H1 (cell line): ENCODE measurements at regions not wholly inside any gene's neighbourhood (a gene's known extent, or its start where the extent isn't known, plus 50 kb on each side); places are given as distances from the start of the nearest gene placed in this dataset.

ENCODE experiments used
- CTCF ChIA-PET: fragments of 300-600 bp; sonication (Branson Sonifier 250); formaldehyde crosslinking; loops from one replicate; lab custom pipeline; 2021; ENCODE audit not compliant: partially characterized antibody; lab: Charles Lee
- POLR2A ChIA-PET: fragments of 300-600 bp; sonication (Branson Sonifier 250); formaldehyde crosslinking; loops from one replicate; lab custom pipeline; 2021; ENCODE audit warnings: inconsistent platforms; ENCODE audit not compliant: partially characterized antibody; lab: Charles Lee
- DNase-seq, 2 experiments: peaks; one replicate each; pipeline versions ENCODE4 v3.0.0 to v3.0.0-alpha.2; 2010 to 2022; ENCODE audit warnings: low spot score in 2 of 2, low read depth in 1 of 2, mixed read lengths in 1 of 2
- FAIRE-seq: peaks from 2 replicates; lab custom pipeline; 2011; peaks lifted over from hg19 to GRCh38; lab: Jason Lieb, UNC
- H2AFZ ChIP-seq: 2 replicates; pipeline ENCODE4 v1.8.1; 2012; ENCODE audit warnings: low read length, inconsistent platforms
- H2AK5ac ChIP-seq: 2 replicates; pipeline ENCODE4 v1.6.1; 2013; ENCODE audit warnings: low read depth, low read length
- H2BK120ac ChIP-seq: replicated peaks from 2 replicates; pipeline ENCODE3; 2013; ENCODE audit warnings: low read depth, low read length, inconsistent platforms
- H2BK12ac ChIP-seq: 2 replicates; pipeline ENCODE4 v1.6.1; 2013; ENCODE audit warnings: low read depth, low read length
- H2BK15ac ChIP-seq: 2 replicates; pipeline ENCODE4 v1.6.1; 2013; ENCODE audit warnings: low read length
- H2BK20ac ChIP-seq: 2 replicates; pipeline ENCODE4 v1.6.1; 2013; ENCODE audit warnings: low read length
- H2BK5ac ChIP-seq: 2 replicates; pipeline ENCODE4 v1.6.1; 2013; ENCODE audit warnings: low read depth, low read length
- H3K14ac ChIP-seq: 2 replicates; pipeline ENCODE4 v1.6.1; 2013; ENCODE audit warnings: inconsistent platforms; ENCODE audit not compliant: insufficient read length
- H3K18ac ChIP-seq: 2 replicates; pipeline ENCODE4 v1.6.1; 2013; ENCODE audit warnings: low read length; ENCODE audit errors: extremely low read depth
- H3K23ac ChIP-seq: 2 replicates; pipeline ENCODE4 v1.6.1; 2013; ENCODE audit warnings: inconsistent platforms; ENCODE audit not compliant: insufficient read length
- H3K23me2 ChIP-seq: 2 replicates; pipeline ENCODE4 v1.6.1; 2013; ENCODE audit warnings: low read depth, low read length
- H3K27ac ChIP-seq: 2 replicates; pipeline ENCODE4 v1.6.1; 2011; ENCODE audit warnings: low read depth, low read length, inconsistent platforms
- H3K27me3 ChIP-seq, 4 experiments: replicated peaks in 1 of 4; 1 replicate in 1 of 4; 2 replicates in 3 of 4; pipeline versions ENCODE4 v1.6.1 to v1.8.1; 2011 to 2013; ENCODE audit warnings: low read length in 3 of 4, mild to moderate bottlenecking in 3 of 4, inconsistent platforms in 2 of 4, mixed read lengths in 2 of 4, moderate library complexity in 1 of 4; ENCODE audit not compliant: control insufficient read depth in 3 of 4, insufficient read depth in 3 of 4; ENCODE audit errors: extremely low read depth in 1 of 4
- H3K36me3 ChIP-seq, 4 experiments: 2 replicates each; pipeline versions ENCODE4 v1.6.1 to v1.8.1; 2011 to 2013; ENCODE audit warnings: mild to moderate bottlenecking in 4 of 4, low read length in 3 of 4, moderate library complexity in 2 of 4, control low read depth in 1 of 4, inconsistent platforms in 1 of 4; ENCODE audit not compliant: insufficient read depth in 4 of 4, control insufficient read depth in 2 of 4
- H3K4ac ChIP-seq: replicated peaks from 2 replicates; pipeline ENCODE3; 2013; ENCODE audit warnings: low read length, low read depth, mixed read lengths, inconsistent platforms; ENCODE audit not compliant: insufficient read length
- H3K4me1 ChIP-seq, 4 experiments: replicated peaks in 1 of 4; 1 replicate in 1 of 4; 2 replicates in 3 of 4; pipeline versions ENCODE4 v1.6.1 to v1.8.1; 2011 to 2013; ENCODE audit warnings: low read length in 3 of 4, inconsistent platforms in 2 of 4, mixed read lengths in 1 of 4; ENCODE audit not compliant: insufficient read depth in 4 of 4, control insufficient read depth in 3 of 4
- H3K4me2 ChIP-seq, 2 experiments: 2 replicates each; pipeline versions ENCODE4 v1.6.1 to v1.8.1; 2011 to 2013; ENCODE audit warnings: low read depth in 2 of 2, low read length in 2 of 2, control low read depth in 1 of 2, inconsistent platforms in 1 of 2, mild to moderate bottlenecking in 1 of 2; ENCODE audit not compliant: insufficient read depth in 1 of 2
- H3K4me3 ChIP-seq, 4 experiments: fragments of 200-600, 300-600 bp in 1 of 4; sonication (generic), shearing (Covaris generic), sonication (Bioruptor Twin) in 1 of 4; 2 replicates each; pipeline versions ENCODE4 v1.5.1 to v1.8.1; 2011 to 2016; ENCODE audit warnings: low read length in 4 of 4, low read depth in 3 of 4, control low read depth in 2 of 4, inconsistent platforms in 2 of 4, mild to moderate bottlenecking in 2 of 4, mixed read lengths in 1 of 4, moderate library complexity in 1 of 4; ENCODE audit not compliant: insufficient read depth in 2 of 4; ENCODE audit errors: extremely low read depth in 1 of 4
- H3K56ac ChIP-seq: replicated peaks from 2 replicates; pipeline ENCODE3; 2013; ENCODE audit warnings: low read depth, mild to moderate bottlenecking, mixed read lengths, low read length, inconsistent platforms; ENCODE audit not compliant: insufficient read length
- H3K79me1 ChIP-seq: 2 replicates; pipeline ENCODE4 v1.6.1; 2013; ENCODE audit warnings: low read depth, low read length, control low read depth
- H3K79me2 ChIP-seq, 2 experiments: 2 replicates each; pipeline versions ENCODE4 v1.6.1 to v1.8.1; 2012 to 2013; ENCODE audit warnings: low read length in 2 of 2, mild to moderate bottlenecking in 2 of 2, inconsistent platforms in 1 of 2; ENCODE audit not compliant: insufficient read depth in 2 of 2, control insufficient read depth in 1 of 2
- H3K9ac ChIP-seq, 4 experiments: replicated peaks in 1 of 4; 1 replicate in 1 of 4; 2 replicates in 3 of 4; pipeline versions ENCODE4 v1.6.1 to v1.8.1; 2011 to 2013; ENCODE audit warnings: low read depth in 3 of 4, low read length in 3 of 4, control low read depth in 2 of 4, mild to moderate bottlenecking in 2 of 4, moderate library complexity in 2 of 4, inconsistent platforms in 1 of 4; ENCODE audit errors: extremely low read depth in 1 of 4
- H3K9me3 ChIP-seq, 2 experiments: 2 replicates each; pipeline versions ENCODE4 v1.6.1 to v1.8.1; 2012 to 2013; ENCODE audit warnings: mild to moderate bottlenecking in 2 of 2, moderate library complexity in 2 of 2, control low read depth in 1 of 2, inconsistent platforms in 1 of 2, low read depth in 1 of 2, low read length in 1 of 2, mixed read lengths in 1 of 2; ENCODE audit not compliant: insufficient read depth in 2 of 2
- H4K20me1 ChIP-seq, 2 experiments: replicated peaks in 1 of 2; 2 replicates each; pipeline versions ENCODE3 to v1.8.1; 2011 to 2013; ENCODE audit warnings: inconsistent platforms in 2 of 2, low read length in 2 of 2, mild to moderate bottlenecking in 1 of 2; ENCODE audit not compliant: insufficient read depth in 2 of 2, control insufficient read depth in 1 of 2
- H4K5ac ChIP-seq: 2 replicates; pipeline ENCODE4 v1.6.1; 2013; ENCODE audit warnings: low read length, low read depth, mixed read lengths, inconsistent platforms; ENCODE audit not compliant: insufficient read length
- H4K8ac ChIP-seq: 2 replicates; pipeline ENCODE4 v1.8.0; 2013; ENCODE audit warnings: mild to moderate bottlenecking, moderate library complexity, low read length, inconsistent platforms; ENCODE audit not compliant: insufficient read depth; ENCODE audit errors: extremely low read depth
- H4K91ac ChIP-seq: replicated peaks from 2 replicates; pipeline ENCODE3; 2013; ENCODE audit warnings: low read length, mixed read lengths, inconsistent platforms; ENCODE audit not compliant: insufficient read length
- BACH1 ChIP-seq: IDR thresholded peaks from 2 replicates; pipeline ENCODE4 v1.6.1; 2012; ENCODE audit warnings: low read length, improper control_type of control experiment
- CTCF ChIP-seq, 3 experiments: IDR thresholded peaks; 1 replicate in 2 of 3; 2 replicates in 1 of 3; pipeline versions ENCODE4 v1.5.1 to v1.6.1; 2011; ENCODE audit warnings: low read length in 3 of 3, mild to moderate bottlenecking in 3 of 3, inconsistent platforms in 2 of 3, low read depth in 1 of 3, moderate library complexity in 1 of 3; ENCODE audit not compliant: insufficient read depth in 1 of 3; ENCODE audit errors: control extremely low read depth in 1 of 3
- HDAC2 ChIP-seq, 2 experiments: fragments of 300-600 bp in 1 of 2; sonication (generic) in 1 of 2; IDR thresholded peaks; 2 replicates each; pipeline ENCODE4 v1.6.1; 2011 to 2012; ENCODE audit warnings: low read depth in 2 of 2, low read length in 2 of 2, mild to moderate bottlenecking in 2 of 2, moderate library complexity in 2 of 2, borderline replicate concordance in 1 of 2, inconsistent platforms in 1 of 2
- NANOG ChIP-seq: IDR thresholded peaks from 2 replicates; pipeline ENCODE4 v1.6.1; 2011; ENCODE audit warnings: low read length, low read depth, mild to moderate bottlenecking, inconsistent platforms; ENCODE audit not compliant: insufficient read depth, poor library complexity, severe bottlenecking
- SAP30 ChIP-seq: fragments of 300-600 bp; sonication (generic); IDR thresholded peaks from 2 replicates; pipeline ENCODE4 v1.7.1; 2012; ENCODE audit warnings: low read length, moderate library complexity, mild to moderate bottlenecking, inconsistent platforms; ENCODE audit not compliant: insufficient read depth, insufficient replicate concordance
- SUZ12 ChIP-seq: fragments of 200-600 bp; sonication (generic); IDR thresholded peaks from 2 replicates; pipeline ENCODE4 v1.6.1; 2012; ENCODE audit warnings: mild to moderate bottlenecking, inconsistent platforms, low read length, moderate library complexity, mixed read lengths
- TEAD4 ChIP-seq: IDR thresholded peaks from 2 replicates; pipeline ENCODE4 v1.6.1; 2012; ENCODE audit warnings: low read depth, low read length, inconsistent platforms, mixed read lengths
- WGBS, 2 experiments: shearing (Covaris generic) in 1 of 2; methylation state at CpG; one replicate each; pipeline versions ENCODE4 v1.1.6 to v1.1.7; 2013 to 2015; ENCODE audit warnings: low lambda C conversion rate in 2 of 2, mixed read lengths in 2 of 2, inconsistent platforms in 1 of 2, low coverage in 1 of 2, missing lambda C conversion rate in 1 of 2; ENCODE audit not compliant: insufficient replicate concordance in 2 of 2, insufficient coverage in 1 of 2, insufficient read length in 1 of 2; ENCODE audit errors: extremely low coverage in 1 of 2, missing lambda C conversion rate in 1 of 2; 5-methylcytosine and 5-hydroxymethylcytosine counted together

DNA sequence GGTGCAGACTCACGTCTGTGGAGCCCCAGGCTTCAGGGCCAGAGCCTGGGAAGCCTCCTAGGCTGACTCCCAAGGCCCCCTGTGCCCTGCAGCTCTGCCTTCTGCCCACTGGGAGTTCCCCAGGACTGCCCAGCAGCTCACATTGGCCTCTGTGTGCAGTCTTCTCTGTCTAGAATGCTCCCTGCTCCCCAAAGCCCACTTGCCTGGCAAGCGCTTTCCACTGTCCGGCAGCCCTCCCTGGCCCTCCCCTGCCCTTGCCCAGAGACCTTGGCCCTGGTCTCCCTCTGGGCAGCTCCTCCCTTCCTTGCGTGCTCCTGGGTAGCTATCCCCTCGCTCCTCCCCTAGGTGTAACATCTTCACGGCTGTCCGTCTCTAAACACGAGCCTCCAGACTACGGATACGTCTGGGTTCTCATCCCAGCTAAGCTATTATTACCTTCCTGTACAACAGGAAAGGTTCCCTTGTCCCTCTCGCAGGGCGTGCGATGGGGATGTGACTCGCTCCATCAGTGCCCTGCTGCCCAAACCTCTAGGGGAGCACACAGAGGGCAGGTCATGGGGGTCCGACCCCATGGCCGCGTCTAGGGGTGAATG lies 325.5 kb upstream of the RTL1 start:
- DNase-seq, result peak in 1 of 2 experiments; percentile 43
- no peak for TF ChIP-seq TEAD4
- TF ChIP-seq HDAC2 (IDR thresholded peaks at IDR 0.05; ENCODE audit: borderline replicate concordance in 1 of 2, low read depth in 2 of 2, low read length in 2 of 2), result no peak
- no peak for TF ChIP-seq SAP30
- TF ChIP-seq NANOG, result no peak
- peak in 1 of 3 experiments; percentile 12; a peak in 1 of 4 replicates for TF ChIP-seq CTCF (IDR thresholded peaks at IDR 0.05; ENCODE audit: control extremely low read depth in 1 of 3, insufficient read depth in 1 of 3, low read depth in 1 of 3, low read length in 3 of 3)
- no peak for TF ChIP-seq SUZ12
- TF ChIP-seq BACH1, result no peak

More for the DNA sequence above, 325.5 kb upstream of the RTL1 start:
- H4K91ac ChIP-seq, result no peak overlapping the region
- 0 out of 2 replicates have a peak overlapping the region, but pooled peaks have one; percentile 53 for H2AK5ac ChIP-seq
- no peaks in the 10 kb centered on the region for H3K9me3 ChIP-seq
- no peaks in the 10 kb centered on the region for H4K20me1 ChIP-seq
- H3K9ac ChIP-seq, result no peak overlapping the region
- peaks cover 0 to 17% (median 6%) of the 10 kb centered on the region in 4 experiments; a peak in 6 of 7 replicates for H3K4me1 ChIP-seq
- H4K5ac ChIP-seq, result no peak overlapping the region
- no peaks in the 10 kb centered on the region; a peak in 2 of 7 replicates for H3K27me3 ChIP-seq
- H2BK5ac ChIP-seq, result no peak overlapping the region
- H3K79me1 ChIP-seq, result no peaks in the 10 kb centered on the region
- no peak overlapping the region for H3K4me2 ChIP-seq
- WGBS, 2 experiments, result 86% methylated on average over 17 of the region's 17 CpGs; no CpG with 5 or more reads in 1 of the 2 experiments
- H2BK15ac ChIP-seq, result 0 out of 2 replicates have a peak overlapping the region, but pooled peaks have one; percentile 2
- no peak overlapping the region for H3K4ac ChIP-seq
- ChIA-PET CTCF (interaction anchor here (0.8 to 1.5 kb wide), 7 partner anchors 10 to 377 kb away, joined by 3 to 9 read pairs (median 3); no protein-coding TSS in a partner anchor), POLR2A (no interaction called here)
- H3K14ac ChIP-seq, result no peak overlapping the region
- H2BK12ac ChIP-seq, result peak overlapping the region; percentile 39; the same call in 1 of the 2 replicates
- H3K4me3 ChIP-seq, result no peak overlapping the region
- no peaks in the 10 kb centered on the region for H3K79me2 ChIP-seq
- no peak overlapping the region for H2AFZ ChIP-seq
- H3K36me3 ChIP-seq, result no peaks in the 10 kb centered on the region
- H3K23me2 ChIP-seq, result no peaks in the 10 kb centered on the region
- 0 out of 2 replicates have a peak overlapping the region, but pooled peaks have one; percentile 17 for H4K8ac ChIP-seq
- no peak overlapping the region for H3K56ac ChIP-seq
- H2BK20ac ChIP-seq, result no peak overlapping the region
- H3K23ac ChIP-seq, result no peak overlapping the region
- peak overlapping the region; percentile 24; the same call in 1 of the 2 replicates for H3K18ac ChIP-seq
- no peak for FAIRE-seq
- H3K27ac ChIP-seq, result no peak overlapping the region
- no peak overlapping the region for H2BK120ac ChIP-seq
